Choroid plexus epithelial cell (primary cell): ENCODE measurements at regions not wholly inside any gene's neighbourhood (a gene's known extent, or its start where the extent isn't known, plus 50 kb on each side); places are given as distances from the start of the nearest gene placed in this dataset.
"Not testable (repeated sequence)": the region's sequence is repeated elsewhere in the genome, so short reads cannot be mapped to it uniquely, and the experiment has no call there.

Experiments
- DNase-seq: peaks from one replicate; pipeline ENCODE4 v3.0.0-alpha.2; 2010; ENCODE audit warnings: low read depth
- H3K4me3 ChIP-seq: 2 replicates; pipeline ENCODE4 v1.5.1; 2011; ENCODE audit warnings: low read depth, mild to moderate bottlenecking, control low read depth, low read length, moderate library complexity
- CTCF ChIP-seq: conservative IDR thresholded peaks from 2 replicates; pipeline ENCODE4 v1.5.1; 2011; ENCODE audit warnings: low read depth, mild to moderate bottlenecking, control low read depth, inconsistent platforms, low read length, moderate library complexity

DNA sequence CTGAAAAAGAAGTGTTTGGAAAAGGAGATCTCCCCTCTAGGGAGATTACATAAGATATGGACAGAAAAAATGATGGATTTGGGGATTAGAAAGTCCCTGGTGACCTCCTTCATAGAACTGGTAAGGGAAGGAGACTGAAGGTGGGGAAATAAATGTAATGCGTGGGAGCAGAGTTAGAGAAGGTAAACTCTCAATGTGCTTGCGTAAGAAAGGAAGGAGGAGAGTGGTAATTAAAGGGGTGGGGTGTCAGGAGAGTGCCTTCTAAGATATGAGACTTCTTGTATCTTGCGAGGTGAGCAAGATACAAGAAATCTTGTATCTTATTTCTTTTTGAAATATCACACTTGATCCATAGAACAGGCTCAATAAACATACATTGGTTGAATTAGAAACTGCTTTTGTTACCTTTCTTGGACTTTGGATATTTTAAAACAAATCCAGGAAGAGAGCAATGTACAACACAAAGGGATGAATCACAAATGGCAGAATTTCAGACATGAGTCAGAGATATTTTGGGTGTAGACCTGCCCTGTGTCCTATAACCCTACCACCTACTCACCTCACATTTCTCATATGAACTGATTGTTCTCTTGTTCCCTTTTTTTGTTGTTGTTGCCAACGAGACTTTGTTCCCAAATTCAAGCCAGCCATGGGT is 342.4 kb downstream of the INSIG2 start:
- DNase-seq, result peak; percentile 8

GRCh38 chr2:118425191-118425590 is 336.9 kb downstream of the INSIG2 start:
- no peak overlapping the region for H3K4me3 ChIP-seq
- TF ChIP-seq CTCF, result no peak
- no peak for DNase-seq

More for the DNA sequence above, 342.4 kb downstream of the INSIG2 start:
- no peak for TF ChIP-seq CTCF
- H3K4me3 ChIP-seq, result no peak overlapping the region

DNA sequence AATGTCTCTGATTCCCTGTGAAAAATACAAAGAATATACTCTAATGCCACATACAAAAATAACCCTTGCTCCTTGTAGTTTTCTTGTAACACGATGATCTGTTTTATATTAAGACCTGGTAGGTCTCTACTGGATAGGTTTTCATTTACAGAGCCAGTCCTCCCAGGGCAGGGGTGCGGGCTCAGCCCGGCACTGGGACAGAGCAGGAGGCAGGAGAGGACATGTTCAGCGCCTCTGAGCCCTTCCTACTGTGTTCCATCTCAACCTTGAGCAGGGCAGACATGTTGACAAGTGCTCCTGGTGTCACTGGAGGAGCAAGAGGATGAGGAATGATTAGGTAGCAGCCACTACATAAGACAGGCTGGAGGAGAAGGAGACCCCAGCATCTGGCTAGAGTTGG is 335.5 kb downstream of the INSIG2 start:
- TF ChIP-seq CTCF, result no peak
- DNase-seq, result no peak
- H3K4me3 ChIP-seq, result no peak overlapping the region

DNA sequence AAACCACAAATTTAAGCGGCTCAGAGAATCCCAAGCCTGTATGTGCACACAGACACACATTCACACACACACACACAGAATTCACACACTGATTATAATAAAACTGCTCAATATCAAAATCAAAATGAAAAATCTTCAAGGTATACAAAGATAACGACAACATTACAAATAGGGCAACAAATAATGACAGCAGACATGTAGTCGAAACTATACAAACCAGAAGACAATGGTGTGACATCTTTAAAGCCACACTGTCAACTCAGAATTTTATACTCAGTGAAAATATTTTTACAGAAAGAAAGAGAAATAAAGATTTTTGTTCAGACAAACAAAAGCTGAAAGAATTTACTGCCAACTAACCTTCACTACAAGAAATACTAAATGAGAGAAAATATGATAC is 333.4 kb downstream of the INSIG2 start:
- DNase-seq, result no peak
- no peak for TF ChIP-seq CTCF

DNA sequence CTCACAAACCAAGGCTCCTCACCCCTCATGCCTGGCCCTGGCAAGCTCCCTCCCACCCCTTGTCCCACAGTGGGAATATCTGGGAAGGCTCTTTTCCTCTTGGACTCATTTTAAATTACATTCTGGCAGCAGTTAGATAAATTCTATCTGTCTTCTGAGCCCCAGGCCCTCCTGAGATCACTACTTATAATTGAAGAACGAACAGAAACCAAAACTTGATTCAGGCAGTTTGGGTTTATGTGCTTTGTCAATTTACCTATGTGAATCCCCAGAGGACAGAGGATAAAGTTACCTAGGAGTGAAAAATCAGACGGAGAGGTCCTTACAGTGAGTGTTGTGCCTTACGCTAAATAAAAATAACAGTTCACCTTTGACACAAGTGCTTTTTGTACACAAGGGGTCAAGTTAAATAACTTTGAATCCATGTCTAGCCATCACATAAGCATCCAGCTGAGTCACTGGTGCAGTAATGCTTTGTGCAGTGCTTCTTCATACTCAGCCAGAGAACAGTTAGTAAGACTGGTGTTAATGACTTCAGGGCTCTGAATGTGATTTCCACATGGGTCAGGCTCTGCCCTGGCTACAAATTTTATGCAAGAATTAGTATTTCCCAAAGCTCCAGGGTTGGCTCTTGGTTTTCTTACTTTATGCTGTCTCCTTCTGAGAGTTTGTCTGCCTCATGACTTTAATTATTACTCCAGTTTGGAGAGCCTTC is 329.3 kb downstream of the INSIG2 start:
- peak; percentile 38 for DNase-seq
- H3K4me3 ChIP-seq, result no peak overlapping the region
- no peak for TF ChIP-seq CTCF

More for the DNA sequence above, 333.4 kb downstream of the INSIG2 start:
- no peak overlapping the region for H3K4me3 ChIP-seq

- not testable (repeated sequence) for DNase-seq, H3K4me3 ChIP-seq
Observed at GRCh38 chr2:118415186-118415585, 326.9 kb downstream of the INSIG2 start.

GRCh38 chr2:118403658-118404451 is 315.6 kb downstream of the INSIG2 start:
- no peak overlapping the region for H3K4me3 ChIP-seq
- no peak for DNase-seq
- no peak for TF ChIP-seq CTCF
